ENCODE measurements at regions not wholly inside any gene's neighbourhood (a gene's known extent, or its start where the extent isn't known, plus 50 kb on each side); places are given as distances from the start of the nearest gene placed in this dataset.
"Not testable (repeated sequence)": the region's sequence is repeated elsewhere in the genome, so short reads cannot be mapped to it uniquely, and the experiment has no call there.

DNA sequence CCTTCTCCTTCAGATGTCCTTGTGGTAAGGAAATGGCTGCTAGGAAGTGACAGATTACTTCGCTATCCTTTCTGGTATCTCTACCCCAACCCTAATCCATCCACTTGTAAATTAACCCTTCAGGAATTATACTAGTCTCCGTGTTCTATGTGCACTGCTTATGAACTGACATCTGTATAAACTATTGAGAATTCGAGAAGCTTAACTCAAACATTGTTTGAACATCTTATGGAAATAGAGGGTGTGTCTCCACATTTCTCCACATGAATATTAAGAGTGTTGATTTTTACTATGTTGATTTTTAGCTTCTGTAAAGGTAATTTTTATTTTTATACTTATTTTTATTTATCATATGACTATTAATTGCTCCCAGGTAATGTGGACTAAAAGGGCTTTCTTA lies 457.6 kb upstream of the ZNF337 start:
- Histone ChIP-seq H3K4me1 (ENCODE audit: control insufficient read depth in 5 of 5, insufficient read depth in 5 of 5, low read length in 5 of 5) (no peaks in the 10 kb centered on the region), H3K9me3 (ENCODE audit: control insufficient read depth in 4 of 4, insufficient read depth in 3 of 4, low read length in 3 of 4) (no peaks in the 10 kb centered on the region), H3K27me3 (ENCODE audit: control insufficient read depth in 3 of 3, insufficient read depth in 3 of 3, low read length in 2 of 3) (no peaks in the 10 kb centered on the region), H3K4me3 (no peak overlapping the region), H3K27ac (ENCODE audit: low read depth in 1 of 2, low read length in 1 of 2) (no peak overlapping the region), H3K36me3 (ENCODE audit: control insufficient read depth in 4 of 4, insufficient read depth in 4 of 4, low read length in 4 of 4) (no peaks in the 10 kb centered on the region), H3K9ac (ENCODE audit: insufficient read depth in 1 of 2, low read length in 2 of 2) (no peak overlapping the region)
- TF ChIP-seq, protein P1, sequence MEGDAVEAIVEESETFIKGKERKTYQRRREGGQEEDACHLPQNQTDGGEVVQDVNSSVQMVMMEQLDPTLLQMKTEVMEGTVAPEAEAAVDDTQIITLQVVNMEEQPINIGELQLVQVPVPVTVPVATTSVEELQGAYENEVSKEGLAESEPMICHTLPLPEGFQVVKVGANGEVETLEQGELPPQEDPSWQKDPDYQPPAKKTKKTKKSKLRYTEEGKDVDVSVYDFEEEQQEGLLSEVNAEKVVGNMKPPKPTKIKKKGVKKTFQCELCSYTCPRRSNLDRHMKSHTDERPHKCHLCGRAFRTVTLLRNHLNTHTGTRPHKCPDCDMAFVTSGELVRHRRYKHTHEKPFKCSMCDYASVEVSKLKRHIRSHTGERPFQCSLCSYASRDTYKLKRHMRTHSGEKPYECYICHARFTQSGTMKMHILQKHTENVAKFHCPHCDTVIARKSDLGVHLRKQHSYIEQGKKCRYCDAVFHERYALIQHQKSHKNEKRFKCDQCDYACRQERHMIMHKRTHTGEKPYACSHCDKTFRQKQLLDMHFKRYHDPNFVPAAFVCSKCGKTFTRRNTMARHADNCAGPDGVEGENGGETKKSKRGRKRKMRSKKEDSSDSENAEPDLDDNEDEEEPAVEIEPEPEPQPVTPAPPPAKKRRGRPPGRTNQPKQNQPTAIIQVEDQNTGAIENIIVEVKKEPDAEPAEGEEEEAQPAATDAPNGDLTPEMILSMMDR (IDR thresholded peaks at IDR 0.05; ENCODE audit: control extremely low read depth, extremely low read depth) = no peak
- ATAC-seq (ENCODE audit: insufficient read depth, low FRiP score) (no peak), DNase-seq (no peak)
- 75 to 77% methylated on average over 3 of the region's 3 CpGs for WGBS, 2 donors

DNA sequence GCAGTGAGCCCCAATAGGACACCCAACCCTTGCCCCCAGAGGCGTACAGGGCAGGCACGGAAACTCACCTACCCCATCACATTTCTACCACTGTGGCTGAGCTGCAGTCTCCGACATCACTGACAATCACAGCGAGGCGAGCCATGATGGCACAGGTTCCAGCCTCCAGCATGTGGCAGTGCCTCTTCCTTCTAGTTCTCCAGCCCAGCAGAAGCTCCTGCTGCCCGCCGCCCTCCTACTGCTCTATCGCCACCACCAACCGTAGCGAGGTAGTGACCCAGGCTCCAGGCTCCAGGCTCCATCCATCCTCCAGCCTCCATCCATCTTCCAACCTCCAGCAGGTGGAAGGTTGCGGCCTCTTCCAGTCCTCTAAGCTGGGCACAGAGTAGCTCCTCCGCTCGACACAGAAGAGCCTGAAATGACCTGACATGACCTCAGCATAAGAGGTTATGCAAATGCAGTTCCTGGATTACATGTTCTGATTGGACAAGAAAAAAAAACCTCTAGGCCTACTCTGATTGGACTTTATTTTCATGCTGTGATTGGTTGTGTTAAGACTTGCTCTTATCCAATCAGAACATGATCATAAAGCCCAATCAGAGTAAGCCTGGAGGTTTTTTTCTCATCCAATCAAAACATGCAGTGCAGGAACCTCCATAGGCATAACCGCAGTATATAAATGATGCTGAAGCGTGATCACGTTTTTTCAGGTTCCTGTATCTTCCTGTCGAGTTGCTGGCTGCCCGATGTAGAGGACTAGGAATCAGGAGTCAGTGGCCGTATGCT lies 438.9 kb upstream of the ZNF337 start:
- Histone ChIP-seq H3K36me3 (ENCODE audit: control insufficient read depth in 4 of 4, insufficient read depth in 4 of 4, low read length in 4 of 4) (no peaks in the 10 kb centered on the region), H3K27me3 (ENCODE audit: control insufficient read depth in 3 of 3, insufficient read depth in 3 of 3, low read length in 2 of 3) (no peaks in the 10 kb centered on the region), H3K4me1 (ENCODE audit: control insufficient read depth in 5 of 5, insufficient read depth in 5 of 5, low read length in 5 of 5) (no peaks in the 10 kb centered on the region), H3K27ac (ENCODE audit: low read depth in 1 of 2, low read length in 1 of 2) (no peak overlapping the region), H3K9me3 (ENCODE audit: control insufficient read depth in 4 of 4, insufficient read depth in 3 of 4, low read length in 3 of 4) (peaks cover 0 to 5% (median 0%) of the 10 kb centered on the region in 4 donors), H3K9ac (ENCODE audit: insufficient read depth in 1 of 2, low read length in 2 of 2) (no peak overlapping the region), H3K4me3 (no peak overlapping the region)
- 89 to 91% methylated on average over 19 of the region's 19 CpGs for WGBS, 2 donors
- DNase-seq (no peak), ATAC-seq (ENCODE audit: insufficient read depth, low FRiP score) (no peak)
- TF ChIP-seq, protein P1 (IDR thresholded peaks at IDR 0.05; ENCODE audit: control extremely low read depth, extremely low read depth) = no peak

DNA sequence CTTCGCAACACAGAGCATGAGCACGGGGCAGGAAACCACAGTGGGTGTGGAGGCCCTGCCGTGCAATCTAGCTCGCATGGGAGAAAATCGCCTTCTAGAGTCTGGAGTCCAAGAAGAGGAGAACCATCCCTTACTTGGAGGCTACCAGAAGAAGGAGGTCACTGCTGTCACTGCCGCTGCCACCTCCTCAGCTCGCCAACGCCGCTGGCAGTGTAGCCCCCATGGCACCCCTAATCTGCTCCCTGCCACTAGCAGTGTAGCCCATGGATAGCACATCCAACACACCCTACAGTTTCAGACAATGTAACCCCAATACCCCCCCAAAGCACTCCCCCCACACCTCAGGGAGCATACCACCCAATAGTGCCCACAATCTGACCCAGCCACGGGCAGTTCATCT lies 438.0 kb upstream of the ZNF337 start:
- Histone ChIP-seq H3K4me3 (no peak overlapping the region), H3K4me1 (ENCODE audit: control insufficient read depth in 5 of 5, insufficient read depth in 5 of 5, low read length in 5 of 5) (no peaks in the 10 kb centered on the region), H3K27me3 (ENCODE audit: control insufficient read depth in 3 of 3, insufficient read depth in 3 of 3, low read length in 2 of 3) (no peaks in the 10 kb centered on the region), H3K36me3 (ENCODE audit: control insufficient read depth in 4 of 4, insufficient read depth in 4 of 4, low read length in 4 of 4) (no peaks in the 10 kb centered on the region), H3K9me3 (ENCODE audit: control insufficient read depth in 4 of 4, insufficient read depth in 3 of 4, low read length in 3 of 4) (peaks cover 0 to 5% (median 0%) of the 10 kb centered on the region in 4 donors), H3K9ac (ENCODE audit: insufficient read depth in 1 of 2, low read length in 2 of 2) (no peak overlapping the region), H3K27ac (ENCODE audit: low read depth in 1 of 2, low read length in 1 of 2) (no peak overlapping the region)
- ATAC-seq (ENCODE audit: insufficient read depth, low FRiP score) (no peak), DNase-seq (peak in 1 of 3 donors; percentile 9)
- TF ChIP-seq, protein P1 (IDR thresholded peaks at IDR 0.05; ENCODE audit: control extremely low read depth, extremely low read depth) = no peak
- WGBS, 2 donors = 92 to 94% methylated on average over 10 of the region's 10 CpGs

GRCh38 chr20:26133794-26134193 lies 437.1 kb upstream of the ZNF337 start:
- H3K9ac ChIP-seq (ENCODE audit: insufficient read depth in 1 of 2, low read length in 2 of 2); H3K27me3 ChIP-seq (ENCODE audit: control insufficient read depth in 3 of 3, insufficient read depth in 3 of 3, low read length in 2 of 3); ATAC-seq (ENCODE audit: insufficient read depth, low FRiP score); DNase-seq; H3K9me3 ChIP-seq (ENCODE audit: control insufficient read depth in 4 of 4, insufficient read depth in 3 of 4, low read length in 3 of 4); H3K4me1 ChIP-seq (ENCODE audit: control insufficient read depth in 5 of 5, insufficient read depth in 5 of 5, low read length in 5 of 5); H3K27ac ChIP-seq (ENCODE audit: low read depth in 1 of 2, low read length in 1 of 2); H3K36me3 ChIP-seq (ENCODE audit: control insufficient read depth in 4 of 4, insufficient read depth in 4 of 4, low read length in 4 of 4); H3K4me3 ChIP-seq: not testable (repeated sequence)
- WGBS, 2 donors = 89 to 93% methylated on average over 12 of the region's 12 CpGs

- H3K9ac ChIP-seq (ENCODE audit: insufficient read depth in 1 of 2, low read length in 2 of 2); ATAC-seq (ENCODE audit: insufficient read depth, low FRiP score); H3K4me3 ChIP-seq; H3K36me3 ChIP-seq (ENCODE audit: control insufficient read depth in 4 of 4, insufficient read depth in 4 of 4, low read length in 4 of 4); DNase-seq; H3K27ac ChIP-seq (ENCODE audit: low read depth in 1 of 2, low read length in 1 of 2); H3K4me1 ChIP-seq (ENCODE audit: control insufficient read depth in 5 of 5, insufficient read depth in 5 of 5, low read length in 5 of 5); H3K27me3 ChIP-seq (ENCODE audit: control insufficient read depth in 3 of 3, insufficient read depth in 3 of 3, low read length in 2 of 3); H3K9me3 ChIP-seq (ENCODE audit: control insufficient read depth in 4 of 4, insufficient read depth in 3 of 4, low read length in 3 of 4): not testable (repeated sequence)
- 63 to 76% methylated on average over 2 of the region's 2 CpGs for WGBS, 2 donors
These were observed 424.3 kb upstream of the ZNF337 start for GRCh38 chr20:26120920-26121319.

GRCh38 chr20:26094498-26094897 lies 397.8 kb upstream of the ZNF337 start:
- H3K9ac ChIP-seq (ENCODE audit: insufficient read depth in 1 of 2, low read length in 2 of 2); DNase-seq; H3K27me3 ChIP-seq (ENCODE audit: control insufficient read depth in 3 of 3, insufficient read depth in 3 of 3, low read length in 2 of 3); H3K9me3 ChIP-seq (ENCODE audit: control insufficient read depth in 4 of 4, insufficient read depth in 3 of 4, low read length in 3 of 4); H3K36me3 ChIP-seq (ENCODE audit: control insufficient read depth in 4 of 4, insufficient read depth in 4 of 4, low read length in 4 of 4); H3K4me1 ChIP-seq (ENCODE audit: control insufficient read depth in 5 of 5, insufficient read depth in 5 of 5, low read length in 5 of 5); H3K27ac ChIP-seq (ENCODE audit: low read depth in 1 of 2, low read length in 1 of 2); ATAC-seq (ENCODE audit: insufficient read depth, low FRiP score); H3K4me3 ChIP-seq: not testable (repeated sequence)
- WGBS, 2 donors = 82 to 86% methylated on average over 1 of the region's 1 CpG
